Vagina (tissue), 2 donors: ENCODE measurements at regions not wholly inside any gene's neighbourhood (a gene's known extent, or its start where the extent isn't known, plus 50 kb on each side); places are given as distances from the start of the nearest gene placed in this dataset.
"Not testable (repeated sequence)": the region's sequence is repeated elsewhere in the genome, so short reads cannot be mapped to it uniquely, and the experiment has no call there.

ENCODE experiments used
- DNase-seq, 2 donors: peaks; one replicate each; pipeline ENCODE4 v3.0.0-alpha.2; 2017; ENCODE audit errors: extremely low spot score in 2 of 2
- H3K27ac ChIP-seq: fragments of 200-600 bp; sonication (generic); one replicate; pipeline ENCODE4 v1.5.1; 2019
- H3K27me3 ChIP-seq: fragments of 200-600 bp; sonication (generic); one replicate; pipeline ENCODE4 v1.5.1; 2019
- H3K36me3 ChIP-seq, 2 donors: fragments of 200-600 bp; sonication (generic); one replicate each; pipeline ENCODE4 v1.5.1; 2017 to 2019
- H3K4me1 ChIP-seq: fragments of 200-600 bp; sonication (generic); one replicate; pipeline ENCODE4 v1.5.1; 2019
- H3K4me3 ChIP-seq, 2 donors: fragments of 200-600 bp; sonication (generic); 1 replicate in 1 of 2; 2 replicates in 1 of 2; pipeline ENCODE4 v1.5.1; 2016 to 2019
- H3K9me3 ChIP-seq: fragments of 200-600 bp; sonication (generic); one replicate; pipeline ENCODE4 v1.5.1; 2019
- CTCF ChIP-seq, 3 experiments: fragments of 450-650 bp in 2 of 3; fragments of 200-600 bp in 1 of 3; sonication (generic) in 1 of 3; IDR thresholded peaks; one replicate each; pipeline ENCODE4 v1.5.1; 2017 to 2019; ENCODE audit warnings: antibody characterized with exemption in 3 of 3, mild to moderate bottlenecking in 2 of 3, moderate library complexity in 2 of 3
- POLR2A ChIP-seq, 2 donors: fragments of 450-650 bp; IDR thresholded peaks; one replicate each; pipeline ENCODE4 v1.6.1; 2017; ENCODE audit warnings: antibody characterized with exemption in 2 of 2, mild to moderate bottlenecking in 2 of 2, moderate library complexity in 2 of 2
- POLR2AphosphoS5 ChIP-seq, 2 donors: sonication (generic); formaldehyde crosslinking; IDR thresholded peaks; one replicate each; pipeline ENCODE4 v1.9.0; 2017; ENCODE audit warnings: antibody characterized with exemption in 2 of 2, mild to moderate bottlenecking in 2 of 2, low read depth in 1 of 2; ENCODE audit not compliant: insufficient read depth in 1 of 2
- intact Hi-C: fragments of 100-400 bp; cut with DNase I; formaldehyde crosslinking; loops from one replicate; pipeline ENCODE4 v1.15.1; 2023

GRCh38 chr2:129823044-129823443 is 156.4 kb upstream of the RAB6C start:
- Histone ChIP-seq H3K9me3 (no peaks in the 10 kb centered on the region), H3K27ac (no peak overlapping the region), H3K4me1 (no peaks in the 10 kb centered on the region), H3K4me3 (no peak overlapping the region), H3K27me3 (no peaks in the 10 kb centered on the region), H3K36me3 (no peaks in the 10 kb centered on the region)
- TF ChIP-seq POLR2A (IDR thresholded peaks at IDR 0.05) (no peak), CTCF (IDR thresholded peaks at IDR 0.05) (no peak), POLR2AphosphoS5 (IDR thresholded peaks at IDR 0.05; ENCODE audit: insufficient read depth in 1 of 2, low read depth in 1 of 2) (no peak)
- intact Hi-C loops, result no loop called here
- no peak for DNase-seq

- H3K27me3 ChIP-seq, result no peaks in the 10 kb centered on the region
- no peaks in the 10 kb centered on the region for H3K36me3 ChIP-seq
- no peaks in the 10 kb centered on the region for H3K4me1 ChIP-seq
- no peak for TF ChIP-seq CTCF (IDR thresholded peaks at IDR 0.05)
- no peak for TF ChIP-seq POLR2AphosphoS5 (IDR thresholded peaks at IDR 0.05; ENCODE audit: insufficient read depth in 1 of 2, low read depth in 1 of 2)
- no peak for TF ChIP-seq POLR2A (IDR thresholded peaks at IDR 0.05)
- no peak overlapping the region for H3K4me3 ChIP-seq
- H3K27ac ChIP-seq, result no peak overlapping the region
- no peak for DNase-seq
- intact Hi-C loops, result no loop called here
- H3K9me3 ChIP-seq, result no peaks in the 10 kb centered on the region
These were observed 152.0 kb upstream of the RAB6C start for GRCh38 chr2:129827311-129828090.

GRCh38 chr2:129828792-129829191 is 150.7 kb upstream of the RAB6C start:
- no peak for TF ChIP-seq POLR2A (IDR thresholded peaks at IDR 0.05)
- TF ChIP-seq POLR2AphosphoS5 (IDR thresholded peaks at IDR 0.05; ENCODE audit: insufficient read depth in 1 of 2, low read depth in 1 of 2), result no peak
- TF ChIP-seq CTCF (IDR thresholded peaks at IDR 0.05), result no peak
- H3K27ac ChIP-seq, result no peak overlapping the region
- intact Hi-C loops, result no loop called here

GRCh38 chr2:129829588-129829987 is 149.9 kb upstream of the RAB6C start:
- Histone ChIP-seq H3K4me1 (no peaks in the 10 kb centered on the region), H3K36me3 (no peaks in the 10 kb centered on the region), H3K27me3 (no peaks in the 10 kb centered on the region), H3K27ac (no peak overlapping the region), H3K4me3 (no peak overlapping the region), H3K9me3 (no peaks in the 10 kb centered on the region)
- intact Hi-C loops, result no loop called here
- TF ChIP-seq CTCF (IDR thresholded peaks at IDR 0.05), result no peak
- TF ChIP-seq POLR2A (IDR thresholded peaks at IDR 0.05), result no peak
- TF ChIP-seq POLR2AphosphoS5 (IDR thresholded peaks at IDR 0.05; ENCODE audit: insufficient read depth in 1 of 2, low read depth in 1 of 2), result no peak
- no peak for DNase-seq

More at GRCh38 chr2:129828792-129829191, 150.7 kb upstream of the RAB6C start:
- Histone ChIP-seq H3K27me3 (no peaks in the 10 kb centered on the region), H3K4me3 (no peak overlapping the region), H3K36me3 (no peaks in the 10 kb centered on the region), H3K9me3 (no peaks in the 10 kb centered on the region), H3K4me1 (no peaks in the 10 kb centered on the region)
- no peak for DNase-seq

- Histone ChIP-seq H3K9me3 (no peaks in the 10 kb centered on the region), H3K27ac (no peak overlapping the region), H3K4me1 (no peaks in the 10 kb centered on the region), H3K27me3 (no peaks in the 10 kb centered on the region), H3K4me3 (no peak overlapping the region), H3K36me3 (no peaks in the 10 kb centered on the region)
- TF ChIP-seq POLR2A (IDR thresholded peaks at IDR 0.05), result no peak
- TF ChIP-seq POLR2AphosphoS5 (IDR thresholded peaks at IDR 0.05; ENCODE audit: insufficient read depth in 1 of 2, low read depth in 1 of 2), result no peak
- no peak for TF ChIP-seq CTCF (IDR thresholded peaks at IDR 0.05)
- intact Hi-C loops, result no loop called here
- no peak for DNase-seq
These were observed 148.4 kb upstream of the RAB6C start for GRCh38 chr2:129831018-129831417.

- DNase-seq, intact Hi-C loops: not testable (repeated sequence)
These were observed 146.0 kb upstream of the RAB6C start for GRCh38 chr2:129833465-129833864.

More at GRCh38 chr2:129833465-129833864, 146.0 kb upstream of the RAB6C start:
- not testable (repeated sequence) for H3K9me3 ChIP-seq, H3K27me3 ChIP-seq, H3K4me3 ChIP-seq, H3K27ac ChIP-seq, H3K36me3 ChIP-seq, H3K4me1 ChIP-seq
